Kidney capillary endothelial cell (primary cell): ENCODE measurements at regions not wholly inside any gene's neighbourhood (a gene's known extent, or its start where the extent isn't known, plus 50 kb on each side); places are given as distances from the start of the nearest gene placed in this dataset.

Experiments used
- DNase-seq: peaks from one replicate; pipeline ENCODE4 v3.0.0-alpha.2; 2018; ENCODE audit warnings: low spot score

GRCh38 chr14:83455561-83455960 lies 1921.9 kb upstream of the SEL1L start:
- DNase-seq = no peak

- no peak for DNase-seq
These were observed 1927.9 kb upstream of the SEL1L start for GRCh38 chr14:83461521-83461920.

GRCh38 chr14:83462759-83463158 lies 1929.1 kb upstream of the SEL1L start:
- no peak for DNase-seq

GRCh38 chr14:83463500-83464098 lies 1929.9 kb upstream of the SEL1L start:
- peak; percentile 53 for DNase-seq

- DNase-seq = no peak
These were observed 1934.2 kb upstream of the SEL1L start for GRCh38 chr14:83467811-83468210.

GRCh38 chr14:83470466-83470865 lies 1936.8 kb upstream of the SEL1L start:
- DNase-seq = no peak

- no peak for DNase-seq
These were observed 1937.5 kb upstream of the SEL1L start for GRCh38 chr14:83470959-83471695.

GRCh38 chr14:83473416-83474235 lies 1940.0 kb upstream of the SEL1L start:
- no peak for DNase-seq

GRCh38 chr14:83478741-83479140 lies 1945.1 kb upstream of the SEL1L start:
- DNase-seq = no peak

- no peak for DNase-seq
These were observed 1949.4 kb upstream of the SEL1L start for GRCh38 chr14:83483063-83483462.

- DNase-seq = no peak
These were observed 1951.9 kb upstream of the SEL1L start for GRCh38 chr14:83485591-83485990.

- no peak for DNase-seq
These were observed 1957.4 kb upstream of the SEL1L start for GRCh38 chr14:83491091-83491490.

- DNase-seq = no peak
These were observed 1987.2 kb upstream of the SEL1L start for GRCh38 chr14:83520837-83521236.

- DNase-seq = no peak
These were observed 1995.9 kb upstream of the SEL1L start for GRCh38 chr14:83529531-83529930.

GRCh38 chr14:83533734-83534133 lies 1996.2 kb upstream of the FLRT2 start:
- no peak for DNase-seq

GRCh38 chr14:83534995-83535394 lies 1994.9 kb upstream of the FLRT2 start:
- no peak for DNase-seq

- no peak for DNase-seq
These were observed 1994.5 kb upstream of the FLRT2 start for GRCh38 chr14:83535444-83535843.

GRCh38 chr14:83541147-83541546 lies 1988.8 kb upstream of the FLRT2 start:
- DNase-seq = no peak

GRCh38 chr14:83548061-83548839 lies 1981.7 kb upstream of the FLRT2 start:
- no peak for DNase-seq

- DNase-seq = no peak
These were observed 1973.9 kb upstream of the FLRT2 start for GRCh38 chr14:83556065-83556464.

GRCh38 chr14:83556746-83557453 lies 1973.0 kb upstream of the FLRT2 start:
- DNase-seq = no peak

- DNase-seq = no peak
These were observed 1971.0 kb upstream of the FLRT2 start for GRCh38 chr14:83558946-83559345.
